Liver (tissue), 8 donors: ENCODE measurements at regions not wholly inside any gene's neighbourhood (a gene's known extent, or its start where the extent isn't known, plus 50 kb on each side); places are given as distances from the start of the nearest gene placed in this dataset.

Experiments used
- DNase-seq: peaks from one replicate; pipeline ENCODE4 v3.0.0-alpha.2; 2017; ENCODE audit warnings: low spot score
- H3K27ac ChIP-seq, 2 donors: one replicate each; pipeline ENCODE4 v1.7.0; 2013; ENCODE audit warnings: inconsistent platforms in 2 of 2, low read length in 2 of 2, control low read depth in 1 of 2, low read depth in 1 of 2, mild to moderate bottlenecking in 1 of 2
- H3K27me3 ChIP-seq, 4 donors: one replicate each; pipeline versions ENCODE4 v1.6.1 to v1.7.0; 2013; ENCODE audit warnings: low read length in 3 of 4, inconsistent platforms in 1 of 4, mild to moderate bottlenecking in 1 of 4, moderate library complexity in 1 of 4; ENCODE audit not compliant: control insufficient read depth in 4 of 4, insufficient read depth in 4 of 4
- H3K36me3 ChIP-seq, 4 donors: one replicate each; pipeline versions ENCODE4 v1.6.1 to v1.7.0; 2013; ENCODE audit warnings: low read length in 3 of 4, mild to moderate bottlenecking in 3 of 4, low read depth in 1 of 4, moderate library complexity in 1 of 4; ENCODE audit not compliant: control insufficient read depth in 4 of 4, insufficient read depth in 3 of 4
- H3K4me1 ChIP-seq, 4 donors: one replicate each; pipeline versions ENCODE4 v1.6.1 to v1.7.0; 2013; ENCODE audit warnings: low read length in 3 of 4, mild to moderate bottlenecking in 3 of 4, moderate library complexity in 1 of 4; ENCODE audit not compliant: control insufficient read depth in 4 of 4, insufficient read depth in 4 of 4
- H3K4me3 ChIP-seq, 3 donors: one replicate each; pipeline versions ENCODE4 v1.6.1 to v1.7.0; 2013; ENCODE audit warnings: low read length in 3 of 3, control low read depth in 1 of 3, low read depth in 1 of 3, mild to moderate bottlenecking in 1 of 3
- H3K9ac ChIP-seq, 2 donors: one replicate each; pipeline ENCODE4 v1.7.0; 2013; ENCODE audit warnings: low read length in 2 of 2, mild to moderate bottlenecking in 2 of 2, moderate library complexity in 2 of 2, control low read depth in 1 of 2, low read depth in 1 of 2
- H3K9me3 ChIP-seq, 4 donors: one replicate each; pipeline versions ENCODE4 v1.6.1 to v1.7.0; 2013; ENCODE audit warnings: low read length in 3 of 4; ENCODE audit not compliant: control insufficient read depth in 4 of 4
- EGR1 ChIP-seq, 2 donors: IDR thresholded peaks; 2 replicates each; pipeline ENCODE4 v1.6.1; 2016 to 2018; ENCODE audit warnings: antibody characterized with exemption in 2 of 2, low read depth in 2 of 2
- FOXA1 ChIP-seq: IDR thresholded peaks from 2 replicates; pipeline ENCODE4 v1.6.1; 2016; ENCODE audit warnings: antibody characterized with exemption
- FOXA2 ChIP-seq: IDR thresholded peaks from 2 replicates; pipeline ENCODE4 v1.6.1; 2016; ENCODE audit warnings: antibody characterized with exemption
- GABPA ChIP-seq, 2 donors: IDR thresholded peaks in 1 of 2; conservative IDR thresholded peaks in 1 of 2; 2 replicates each; pipeline ENCODE4 v1.6.1; 2016; ENCODE audit warnings: antibody characterized with exemption in 2 of 2, mild to moderate bottlenecking in 1 of 2, moderate library complexity in 1 of 2
- HNF4A ChIP-seq, 2 donors: conservative IDR thresholded peaks; 2 replicates each; pipeline ENCODE4 v1.6.1; 2016; ENCODE audit warnings: antibody characterized with exemption in 2 of 2, mild to moderate bottlenecking in 2 of 2
- HNF4G ChIP-seq: IDR thresholded peaks from 2 replicates; pipeline ENCODE4 v1.6.1; 2016; ENCODE audit warnings: antibody characterized with exemption
- JUND ChIP-seq, 2 donors: IDR thresholded peaks; 2 replicates each; pipeline ENCODE4 v1.6.1; 2016; ENCODE audit warnings: antibody characterized with exemption in 2 of 2
- NR2F2 ChIP-seq: IDR thresholded peaks from 2 replicates; pipeline ENCODE4 v1.6.1; 2016; ENCODE audit warnings: antibody characterized with exemption
- RAD21 ChIP-seq, 2 donors: IDR thresholded peaks; 2 replicates each; pipeline ENCODE4 v1.6.1; 2016; ENCODE audit warnings: antibody characterized with exemption in 2 of 2, mild to moderate bottlenecking in 2 of 2
- RXRA ChIP-seq, 2 donors: IDR thresholded peaks; 2 replicates each; pipeline ENCODE4 v1.6.1; 2017 to 2018; ENCODE audit warnings: antibody characterized with exemption in 2 of 2, mild to moderate bottlenecking in 1 of 2
- SP1 ChIP-seq: IDR thresholded peaks from 2 replicates; pipeline ENCODE4 v1.6.1; 2018; ENCODE audit warnings: antibody characterized with exemption, mild to moderate bottlenecking
- TAF1 ChIP-seq: conservative IDR thresholded peaks from 2 replicates; pipeline ENCODE4 v1.6.1; 2016; ENCODE audit warnings: antibody characterized with exemption, mild to moderate bottlenecking
- YY1 ChIP-seq: IDR thresholded peaks from 2 replicates; pipeline ENCODE4 v1.6.1; 2016; ENCODE audit warnings: antibody characterized with exemption, mild to moderate bottlenecking
- WGBS: extraction: QIAGEN DNeasy Blood & Tissue Kit; methylation state at CpG from one replicate; pipeline ENCODE4 v1.1.7; 2013; 5-methylcytosine and 5-hydroxymethylcytosine counted together
- TF ChIP-seq, protein P1 (sequence below): IDR thresholded peaks from 2 replicates; pipeline ENCODE4 v1.6.1; 2016; ENCODE audit warnings: antibody characterized with exemption
- TF ChIP-seq, protein P2 (sequence below): IDR thresholded peaks from 2 replicates; pipeline ENCODE4 v1.6.1; 2016; ENCODE audit warnings: antibody characterized with exemption
- TF ChIP-seq, protein P3 (sequence below): IDR thresholded peaks from 2 replicates; pipeline ENCODE4 v1.6.1; 2016; ENCODE audit warnings: antibody characterized with exemption
- TF ChIP-seq, protein P4 (sequence below): IDR thresholded peaks from 2 replicates; pipeline ENCODE4 v1.6.1; 2016; ENCODE audit warnings: antibody characterized with exemption, mild to moderate bottlenecking
- TF ChIP-seq, protein P5 (sequence below): fragments of 150-350 bp; IDR thresholded peaks from 2 replicates; pipeline ENCODE4 v1.5.1; 2017; ENCODE audit warnings: improper control_type of control experiment, low read depth, low read length; ENCODE audit not compliant: missing input control
- donor health status: healthy.
- donor health status: healthy.
- donor health status: healthy.
- donor health status: healthy.
- donor health status: healthy.

DNA sequence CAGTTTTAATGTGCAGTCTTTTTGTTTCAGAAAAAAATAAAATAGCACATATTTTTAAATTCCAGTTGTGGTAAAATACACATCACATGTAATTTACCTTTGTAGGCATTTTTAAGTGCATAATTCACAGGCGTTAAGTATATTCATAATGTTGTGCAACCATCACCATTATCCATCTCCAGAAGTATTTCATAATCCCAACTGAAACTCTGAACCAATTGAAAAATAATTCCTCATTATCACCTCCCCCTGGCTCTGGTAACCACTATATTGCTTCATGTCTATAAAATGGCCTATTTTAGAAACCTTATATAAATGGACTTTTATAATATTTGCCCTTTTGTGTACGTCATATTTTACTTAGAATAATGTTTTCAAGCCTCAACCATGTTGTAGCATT lies 756.5 kb upstream of the KLHL1 start:
- H3K27me3 ChIP-seq = no peaks in the 10 kb centered on the region
- H3K9me3 ChIP-seq = no peaks in the 10 kb centered on the region
- TF ChIP-seq HNF4G (no peak), TAF1 (no peak), FOXA1 (no peak), SP1 (no peak), JUND (IDR thresholded peaks at IDR 0.05) (no peak), YY1 (no peak)
- TF ChIP-seq, protein P1, sequence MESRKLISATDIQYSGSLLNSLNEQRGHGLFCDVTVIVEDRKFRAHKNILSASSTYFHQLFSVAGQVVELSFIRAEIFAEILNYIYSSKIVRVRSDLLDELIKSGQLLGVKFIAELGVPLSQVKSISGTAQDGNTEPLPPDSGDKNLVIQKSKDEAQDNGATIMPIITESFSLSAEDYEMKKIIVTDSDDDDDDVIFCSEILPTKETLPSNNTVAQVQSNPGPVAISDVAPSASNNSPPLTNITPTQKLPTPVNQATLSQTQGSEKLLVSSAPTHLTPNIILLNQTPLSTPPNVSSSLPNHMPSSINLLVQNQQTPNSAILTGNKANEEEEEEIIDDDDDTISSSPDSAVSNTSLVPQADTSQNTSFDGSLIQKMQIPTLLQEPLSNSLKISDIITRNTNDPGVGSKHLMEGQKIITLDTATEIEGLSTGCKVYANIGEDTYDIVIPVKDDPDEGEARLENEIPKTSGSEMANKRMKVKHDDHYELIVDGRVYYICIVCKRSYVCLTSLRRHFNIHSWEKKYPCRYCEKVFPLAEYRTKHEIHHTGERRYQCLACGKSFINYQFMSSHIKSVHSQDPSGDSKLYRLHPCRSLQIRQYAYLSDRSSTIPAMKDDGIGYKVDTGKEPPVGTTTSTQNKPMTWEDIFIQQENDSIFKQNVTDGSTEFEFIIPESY = no peak
- TF ChIP-seq, protein P2, sequence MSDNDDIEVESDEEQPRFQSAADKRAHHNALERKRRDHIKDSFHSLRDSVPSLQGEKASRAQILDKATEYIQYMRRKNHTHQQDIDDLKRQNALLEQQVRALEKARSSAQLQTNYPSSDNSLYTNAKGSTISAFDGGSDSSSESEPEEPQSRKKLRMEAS = no peak
- TF ChIP-seq, protein P3, sequence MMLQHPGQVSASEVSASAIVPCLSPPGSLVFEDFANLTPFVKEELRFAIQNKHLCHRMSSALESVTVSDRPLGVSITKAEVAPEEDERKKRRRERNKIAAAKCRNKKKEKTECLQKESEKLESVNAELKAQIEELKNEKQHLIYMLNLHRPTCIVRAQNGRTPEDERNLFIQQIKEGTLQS = no peak
- no peak for DNase-seq
- no peaks in the 10 kb centered on the region for H3K36me3 ChIP-seq
- no peaks in the 10 kb centered on the region for H3K4me1 ChIP-seq
- no peak overlapping the region for H3K27ac ChIP-seq
- no peak overlapping the region for H3K4me3 ChIP-seq
- H3K9ac ChIP-seq = no peak overlapping the region
- 76% methylated on average over 2 of the region's 2 CpGs for WGBS

DNA sequence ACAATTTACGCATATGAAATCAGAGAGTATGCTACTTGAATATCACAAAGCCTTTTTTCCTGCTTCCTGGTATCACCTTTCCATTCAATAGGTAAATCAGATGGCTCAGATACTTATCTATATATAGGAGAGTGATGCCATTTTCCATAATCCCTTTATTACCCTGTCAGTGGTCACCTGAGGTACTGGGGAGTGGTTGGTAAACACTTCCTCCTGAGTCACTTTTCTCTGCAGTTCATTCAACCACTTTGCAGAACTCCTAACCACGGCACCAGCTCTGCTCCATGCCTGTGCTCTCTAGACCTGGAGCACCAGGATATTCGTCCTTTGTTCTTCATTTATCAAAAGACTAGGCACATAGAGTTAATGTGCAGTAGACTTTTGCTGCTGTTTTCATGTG lies 748.5 kb upstream of the KLHL1 start:
- Histone ChIP-seq H3K27ac (no peak overlapping the region), H3K9me3 (no peaks in the 10 kb centered on the region), H3K4me1 (no peaks in the 10 kb centered on the region), H3K27me3 (no peaks in the 10 kb centered on the region), H3K36me3 (no peaks in the 10 kb centered on the region), H3K9ac (no peak overlapping the region), H3K4me3 (no peak overlapping the region)
- WGBS = 70% methylated on average over 3 of the region's 3 CpGs
- TF ChIP-seq TAF1 = no peak
- TF ChIP-seq NR2F2 = no peak
- no peak for TF ChIP-seq SP1
- TF ChIP-seq, protein P2 = no peak
- no peak for TF ChIP-seq RAD21 (IDR thresholded peaks at IDR 0.05)
- TF ChIP-seq, protein P4, sequence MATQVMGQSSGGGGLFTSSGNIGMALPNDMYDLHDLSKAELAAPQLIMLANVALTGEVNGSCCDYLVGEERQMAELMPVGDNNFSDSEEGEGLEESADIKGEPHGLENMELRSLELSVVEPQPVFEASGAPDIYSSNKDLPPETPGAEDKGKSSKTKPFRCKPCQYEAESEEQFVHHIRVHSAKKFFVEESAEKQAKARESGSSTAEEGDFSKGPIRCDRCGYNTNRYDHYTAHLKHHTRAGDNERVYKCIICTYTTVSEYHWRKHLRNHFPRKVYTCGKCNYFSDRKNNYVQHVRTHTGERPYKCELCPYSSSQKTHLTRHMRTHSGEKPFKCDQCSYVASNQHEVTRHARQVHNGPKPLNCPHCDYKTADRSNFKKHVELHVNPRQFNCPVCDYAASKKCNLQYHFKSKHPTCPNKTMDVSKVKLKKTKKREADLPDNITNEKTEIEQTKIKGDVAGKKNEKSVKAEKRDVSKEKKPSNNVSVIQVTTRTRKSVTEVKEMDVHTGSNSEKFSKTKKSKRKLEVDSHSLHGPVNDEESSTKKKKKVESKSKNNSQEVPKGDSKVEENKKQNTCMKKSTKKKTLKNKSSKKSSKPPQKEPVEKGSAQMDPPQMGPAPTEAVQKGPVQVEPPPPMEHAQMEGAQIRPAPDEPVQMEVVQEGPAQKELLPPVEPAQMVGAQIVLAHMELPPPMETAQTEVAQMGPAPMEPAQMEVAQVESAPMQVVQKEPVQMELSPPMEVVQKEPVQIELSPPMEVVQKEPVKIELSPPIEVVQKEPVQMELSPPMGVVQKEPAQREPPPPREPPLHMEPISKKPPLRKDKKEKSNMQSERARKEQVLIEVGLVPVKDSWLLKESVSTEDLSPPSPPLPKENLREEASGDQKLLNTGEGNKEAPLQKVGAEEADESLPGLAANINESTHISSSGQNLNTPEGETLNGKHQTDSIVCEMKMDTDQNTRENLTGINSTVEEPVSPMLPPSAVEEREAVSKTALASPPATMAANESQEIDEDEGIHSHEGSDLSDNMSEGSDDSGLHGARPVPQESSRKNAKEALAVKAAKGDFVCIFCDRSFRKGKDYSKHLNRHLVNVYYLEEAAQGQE = no peak
- TF ChIP-seq GABPA (IDR thresholded peaks at IDR 0.05 in 1 of 2, conservative IDR thresholded peaks at IDR 0.05 in 1 of 2) = no peak
- no peak for TF ChIP-seq EGR1 (IDR thresholded peaks at IDR 0.05; ENCODE audit: low read depth in 2 of 2)
- no peak for TF ChIP-seq JUND (IDR thresholded peaks at IDR 0.05)
- no peak for TF ChIP-seq HNF4G
- TF ChIP-seq, protein P1 = no peak
- TF ChIP-seq FOXA1 = no peak
- TF ChIP-seq, protein P5, sequence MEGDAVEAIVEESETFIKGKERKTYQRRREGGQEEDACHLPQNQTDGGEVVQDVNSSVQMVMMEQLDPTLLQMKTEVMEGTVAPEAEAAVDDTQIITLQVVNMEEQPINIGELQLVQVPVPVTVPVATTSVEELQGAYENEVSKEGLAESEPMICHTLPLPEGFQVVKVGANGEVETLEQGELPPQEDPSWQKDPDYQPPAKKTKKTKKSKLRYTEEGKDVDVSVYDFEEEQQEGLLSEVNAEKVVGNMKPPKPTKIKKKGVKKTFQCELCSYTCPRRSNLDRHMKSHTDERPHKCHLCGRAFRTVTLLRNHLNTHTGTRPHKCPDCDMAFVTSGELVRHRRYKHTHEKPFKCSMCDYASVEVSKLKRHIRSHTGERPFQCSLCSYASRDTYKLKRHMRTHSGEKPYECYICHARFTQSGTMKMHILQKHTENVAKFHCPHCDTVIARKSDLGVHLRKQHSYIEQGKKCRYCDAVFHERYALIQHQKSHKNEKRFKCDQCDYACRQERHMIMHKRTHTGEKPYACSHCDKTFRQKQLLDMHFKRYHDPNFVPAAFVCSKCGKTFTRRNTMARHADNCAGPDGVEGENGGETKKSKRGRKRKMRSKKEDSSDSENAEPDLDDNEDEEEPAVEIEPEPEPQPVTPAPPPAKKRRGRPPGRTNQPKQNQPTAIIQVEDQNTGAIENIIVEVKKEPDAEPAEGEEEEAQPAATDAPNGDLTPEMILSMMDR = no peak
- no peak for TF ChIP-seq HNF4A (conservative IDR thresholded peaks at IDR 0.05)
- TF ChIP-seq, protein P3 = no peak
- TF ChIP-seq FOXA2 = no peak
- no peak for TF ChIP-seq YY1
- no peak for TF ChIP-seq RXRA (IDR thresholded peaks at IDR 0.05)
- DNase-seq = no peak
